ENCODE measurements at regions not wholly inside any gene's neighbourhood (a gene's known extent, or its start where the extent isn't known, plus 50 kb on each side); places are given as distances from the start of the nearest gene placed in this dataset.

DNA sequence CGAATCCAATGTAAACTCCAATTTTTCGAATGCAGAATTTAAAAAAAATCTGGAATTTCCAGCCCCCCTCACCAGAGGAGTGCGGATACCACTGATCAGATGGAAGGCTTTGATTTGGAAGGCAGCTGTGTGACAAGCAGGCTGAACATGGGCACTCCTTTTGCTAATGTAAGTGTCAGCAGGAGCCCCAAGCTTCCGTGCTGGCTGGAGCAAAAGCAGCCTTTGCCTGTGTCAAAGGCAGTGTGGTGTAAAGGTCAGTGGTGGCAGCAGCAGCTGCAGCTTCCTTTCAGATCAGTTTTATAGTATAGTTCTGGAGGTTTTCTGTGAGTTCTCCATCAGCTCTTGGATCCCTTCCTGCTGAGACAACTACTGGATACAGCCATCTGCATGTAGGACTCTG, 259.9 kb downstream of the CTH start:
- DNase-seq: no peak
- no peaks in the 10 kb centered on the region for H3K27me3 Mint-ChIP-seq
- H3K9me3 Mint-ChIP-seq: no peaks in the 10 kb centered on the region
- CTCF ChIA-PET: no interaction called here
- H3K4me3 Mint-ChIP-seq: no peak overlapping the region
- H3K4me1 Mint-ChIP-seq: no peaks in the 10 kb centered on the region
- no peaks in the 10 kb centered on the region for H3K36me3 Mint-ChIP-seq
- H3K27ac Mint-ChIP-seq: no peak overlapping the region

DNA sequence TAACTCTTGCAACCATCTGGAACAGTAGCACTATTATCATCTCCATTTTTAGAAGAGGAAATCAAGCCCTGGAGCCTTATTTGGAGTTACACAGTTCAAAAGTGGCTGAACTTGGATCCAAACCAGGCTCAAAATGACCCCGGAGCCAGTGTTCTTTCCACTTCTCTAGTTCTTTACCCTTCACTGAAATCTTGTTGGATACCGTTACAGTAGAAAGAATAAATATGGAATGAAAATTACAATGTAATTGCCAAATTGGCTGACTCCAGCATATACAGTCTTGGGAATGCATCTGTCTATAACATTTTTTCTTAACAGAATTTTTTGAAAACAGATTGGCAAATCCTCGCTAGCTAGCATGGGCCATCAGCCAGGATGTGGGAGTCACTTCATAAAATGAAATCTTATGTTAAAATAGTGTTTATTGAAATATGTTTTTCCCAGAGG, 261.4 kb downstream of the CTH start:
- H3K27me3 Mint-ChIP-seq: no peaks in the 10 kb centered on the region
- H3K36me3 Mint-ChIP-seq: no peaks in the 10 kb centered on the region
- no peak overlapping the region for H3K4me3 Mint-ChIP-seq
- no peaks in the 10 kb centered on the region for H3K9me3 Mint-ChIP-seq
- no peak for DNase-seq
- H3K4me1 Mint-ChIP-seq: no peaks in the 10 kb centered on the region
- CTCF ChIA-PET: no interaction called here
- H3K27ac Mint-ChIP-seq: no peak overlapping the region

DNA sequence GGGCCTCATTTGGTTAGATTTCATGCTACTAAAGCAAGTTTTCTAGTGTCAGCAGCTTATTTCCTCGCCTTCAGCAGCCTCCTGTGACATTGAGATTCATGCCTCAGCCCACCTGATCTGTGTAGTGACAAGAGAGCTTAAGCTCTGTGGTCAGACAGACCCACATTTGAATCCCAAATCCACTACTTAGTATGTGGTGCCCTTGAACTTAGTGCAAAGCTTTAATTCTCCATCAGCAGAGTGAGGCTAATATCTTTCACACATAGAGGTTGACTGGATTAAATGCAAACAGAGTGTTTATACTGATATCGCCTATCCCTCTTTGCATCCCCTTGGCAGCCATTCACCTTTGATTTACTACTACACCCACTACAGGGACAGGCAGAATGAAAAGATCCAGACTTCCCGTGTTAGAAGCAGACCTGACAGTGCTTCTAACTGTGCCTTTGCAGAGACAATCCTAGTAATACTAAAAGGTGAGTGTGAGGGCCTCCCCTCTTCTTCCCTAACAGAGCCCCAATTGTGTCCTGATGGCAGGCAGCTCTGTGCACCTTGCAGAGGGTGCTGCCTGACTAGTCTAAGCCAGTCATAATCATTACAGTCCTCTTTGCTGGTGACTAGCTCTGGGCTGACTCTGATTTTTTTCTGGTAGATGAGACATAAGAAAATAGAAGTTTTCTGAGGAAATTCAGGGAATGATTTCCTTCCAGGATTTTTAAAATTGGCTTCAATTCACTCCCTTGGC, 264.0 kb downstream of the CTH start:
- H3K4me1 Mint-ChIP-seq: no peaks in the 10 kb centered on the region
- no peaks in the 10 kb centered on the region for H3K36me3 Mint-ChIP-seq
- no peak overlapping the region for H3K4me3 Mint-ChIP-seq
- no peaks in the 10 kb centered on the region for H3K9me3 Mint-ChIP-seq
- no peak overlapping the region for H3K27ac Mint-ChIP-seq
- no peaks in the 10 kb centered on the region for H3K27me3 Mint-ChIP-seq
- CTCF ChIA-PET: no interaction called here
- DNase-seq: no peak

DNA sequence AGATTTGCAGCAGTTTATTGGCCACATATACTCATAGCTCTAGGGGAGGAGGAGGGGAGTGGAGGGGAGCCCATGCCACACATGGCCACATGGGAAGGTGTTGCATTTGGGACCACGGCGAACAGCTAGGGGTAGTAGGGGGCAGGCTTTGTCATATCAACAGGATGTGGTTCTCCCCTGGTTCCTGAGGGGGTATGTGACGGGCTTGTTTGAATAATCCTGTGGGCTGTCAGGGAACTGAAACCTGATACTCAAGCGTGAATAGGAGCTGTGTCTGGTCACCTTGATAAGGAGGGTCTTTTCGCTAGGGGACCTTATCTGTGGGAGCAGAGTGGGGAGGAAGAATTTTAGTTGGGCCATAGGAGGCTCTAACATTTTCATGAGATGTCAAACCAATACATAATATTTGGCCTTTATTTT, 264.7 kb downstream of the CTH start:
- DNase-seq: no peak
- Mint-ChIP-seq H3K4me1 (no peaks in the 10 kb centered on the region), H3K4me3 (no peak overlapping the region), H3K27ac (no peak overlapping the region), H3K27me3 (no peaks in the 10 kb centered on the region), H3K36me3 (no peaks in the 10 kb centered on the region), H3K9me3 (no peaks in the 10 kb centered on the region)
- CTCF ChIA-PET: no interaction called here

DNA sequence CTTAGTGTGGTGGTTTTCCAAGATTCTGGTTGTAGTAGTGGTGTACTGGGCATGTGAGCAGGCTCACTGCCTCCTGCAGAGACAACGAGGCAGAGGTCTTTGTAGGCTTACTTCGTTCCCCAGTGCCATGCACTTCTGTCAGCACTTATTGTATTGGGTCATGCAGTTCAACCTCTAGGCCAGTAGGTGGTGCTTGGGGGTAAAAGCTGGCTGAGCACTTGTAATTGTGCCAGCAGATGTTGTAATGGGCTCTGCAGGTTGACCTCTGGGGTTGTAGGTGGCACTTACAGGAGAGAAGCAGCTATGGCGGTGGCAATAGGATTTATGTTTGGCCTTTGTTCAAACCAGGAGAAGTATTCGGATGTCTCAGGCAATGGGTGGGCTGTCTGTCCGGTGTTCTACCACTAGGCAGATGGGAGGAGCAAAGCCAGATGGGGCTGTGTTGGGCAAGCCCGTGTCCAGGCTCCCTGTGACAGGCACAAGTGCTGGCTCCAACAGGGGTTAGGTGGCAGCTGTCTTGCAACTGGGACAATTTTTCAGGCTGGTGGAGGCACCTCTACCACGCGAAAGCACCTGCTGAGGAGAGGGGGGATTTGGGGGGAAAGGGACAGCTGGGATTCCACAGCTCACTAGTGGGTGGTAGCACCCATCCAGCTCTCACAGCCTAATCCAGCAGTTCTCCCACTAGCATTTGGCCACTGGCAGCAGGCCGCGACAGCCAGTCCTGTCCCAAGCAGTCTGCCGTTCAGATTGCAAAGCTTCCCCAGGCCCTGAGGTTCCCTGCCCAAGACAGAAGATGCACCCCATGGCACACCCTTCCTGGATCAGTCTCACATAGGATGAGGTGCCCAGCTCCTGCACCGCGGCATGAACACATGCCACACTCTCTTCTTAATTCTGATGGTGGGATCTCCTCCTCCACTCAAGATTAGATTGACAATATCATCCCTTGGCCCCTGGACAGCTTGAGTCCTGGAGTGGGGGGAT, 274.5 kb downstream of the CTH start:
- Mint-ChIP-seq H3K36me3 (no peaks in the 10 kb centered on the region), H3K27ac (no peak overlapping the region), H3K9me3 (no peaks in the 10 kb centered on the region), H3K4me1 (no peaks in the 10 kb centered on the region), H3K4me3 (no peak overlapping the region), H3K27me3 (peaks cover 5% of the 10 kb centered on the region)
- CTCF ChIA-PET: interaction anchor here (0.8 to 4.4 kb wide), 4 partner anchors 26 to 1353 kb away, joined by 3 to 28 read pairs (median 4); no protein-coding TSS in a partner anchor
- DNase-seq: peak; percentile 57

DNA sequence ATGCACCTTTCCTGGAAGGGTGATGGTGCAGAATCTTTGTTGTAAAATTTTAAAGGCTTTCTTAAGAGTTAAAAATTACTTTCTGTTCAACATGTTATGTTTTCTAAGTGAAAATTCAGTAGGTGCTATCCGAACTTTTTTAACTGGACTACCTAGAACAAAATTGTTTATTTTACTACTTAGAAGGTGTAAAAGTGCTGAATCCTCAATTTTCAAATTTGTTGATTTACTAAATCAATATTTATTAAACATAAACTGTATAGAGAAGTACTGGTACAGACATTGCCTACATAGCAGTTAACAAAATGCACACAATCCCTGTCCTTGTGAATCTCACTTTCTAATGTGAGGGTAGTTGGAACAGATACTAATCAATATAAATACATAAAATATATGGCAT, 277.5 kb downstream of the CTH start:
- no peak for DNase-seq
- CTCF ChIA-PET: no interaction called here
- H3K4me3 Mint-ChIP-seq: no peak overlapping the region
- H3K27ac Mint-ChIP-seq: no peak overlapping the region
- H3K4me1 Mint-ChIP-seq: no peaks in the 10 kb centered on the region
- H3K27me3 Mint-ChIP-seq: peaks cover 5% of the 10 kb centered on the region
- H3K36me3 Mint-ChIP-seq: no peaks in the 10 kb centered on the region
- H3K9me3 Mint-ChIP-seq: no peaks in the 10 kb centered on the region

- no peak for DNase-seq
- Mint-ChIP-seq H3K4me3 (no peak overlapping the region), H3K27ac (no peak overlapping the region), H3K27me3 (peaks cover 6% of the 10 kb centered on the region), H3K36me3 (no peaks in the 10 kb centered on the region), H3K9me3 (no peaks in the 10 kb centered on the region), H3K4me1 (no peaks in the 10 kb centered on the region)
- CTCF ChIA-PET: no interaction called here
Measured at GRCh38 chr1:70706381-70707037, 295.4 kb downstream of the CTH start.

- CTCF ChIA-PET: no interaction called here
Measured at GRCh38 chr1:70707214-70707613, 296.1 kb downstream of the CTH start.

DNA sequence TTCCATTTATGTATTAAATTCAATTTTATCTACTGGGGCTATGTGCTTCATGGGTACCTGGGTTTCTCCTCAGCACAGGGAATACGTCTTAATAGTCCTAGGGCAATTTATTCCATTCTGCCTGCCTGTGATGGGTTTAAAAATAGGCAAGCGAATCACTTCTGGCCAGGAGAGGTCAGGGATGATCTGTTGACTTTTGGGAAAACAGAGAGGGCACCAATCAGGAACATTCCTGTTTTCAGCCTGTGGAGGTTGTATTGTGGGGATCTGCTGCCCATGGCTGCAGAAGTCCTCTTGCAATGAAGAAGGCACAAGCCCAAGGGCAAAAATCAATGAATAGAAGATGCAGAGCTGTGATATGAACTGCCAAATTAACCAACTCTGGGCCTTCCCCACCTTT, 303.1 kb downstream of the CTH start:
- CTCF ChIA-PET: no interaction called here
- Mint-ChIP-seq H3K9me3 (no peaks in the 10 kb centered on the region), H3K4me1 (no peaks in the 10 kb centered on the region), H3K4me3 (no peak overlapping the region), H3K27ac (no peak overlapping the region), H3K36me3 (no peaks in the 10 kb centered on the region), H3K27me3 (no peaks in the 10 kb centered on the region)
- DNase-seq: no peak

More at GRCh38 chr1:70707214-70707613, 296.1 kb downstream of the CTH start:
- Mint-ChIP-seq H3K27ac (no peak overlapping the region), H3K4me1 (no peaks in the 10 kb centered on the region), H3K27me3 (peaks cover 6% of the 10 kb centered on the region), H3K4me3 (no peak overlapping the region), H3K36me3 (no peaks in the 10 kb centered on the region), H3K9me3 (no peaks in the 10 kb centered on the region)
- DNase-seq: no peak

DNA sequence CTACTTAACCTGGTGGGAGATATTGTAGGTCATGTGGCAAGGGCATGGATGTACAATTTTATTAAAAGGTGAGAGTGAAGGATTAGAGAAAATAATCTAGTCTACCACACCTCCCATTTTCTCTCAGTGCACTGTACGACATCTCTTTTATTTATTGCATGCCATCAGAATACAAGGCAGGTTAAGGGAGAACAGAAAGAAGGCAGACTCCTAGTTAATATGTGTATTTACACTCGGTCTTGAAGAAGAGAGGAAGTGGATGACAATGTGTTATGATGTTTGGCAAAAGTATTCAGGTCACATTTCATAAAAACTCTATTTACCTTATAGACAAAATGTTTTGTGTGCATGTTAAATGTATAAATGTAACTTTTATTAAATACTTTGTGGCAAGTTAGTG, 306.1 kb downstream of the CTH start:
- no peak overlapping the region for H3K27ac Mint-ChIP-seq
- H3K4me3 Mint-ChIP-seq: no peak overlapping the region
- H3K27me3 Mint-ChIP-seq: no peaks in the 10 kb centered on the region
- no peaks in the 10 kb centered on the region for H3K9me3 Mint-ChIP-seq
- no peaks in the 10 kb centered on the region for H3K36me3 Mint-ChIP-seq
- H3K4me1 Mint-ChIP-seq: no peaks in the 10 kb centered on the region
- DNase-seq: no peak
- CTCF ChIA-PET: no interaction called here

DNA sequence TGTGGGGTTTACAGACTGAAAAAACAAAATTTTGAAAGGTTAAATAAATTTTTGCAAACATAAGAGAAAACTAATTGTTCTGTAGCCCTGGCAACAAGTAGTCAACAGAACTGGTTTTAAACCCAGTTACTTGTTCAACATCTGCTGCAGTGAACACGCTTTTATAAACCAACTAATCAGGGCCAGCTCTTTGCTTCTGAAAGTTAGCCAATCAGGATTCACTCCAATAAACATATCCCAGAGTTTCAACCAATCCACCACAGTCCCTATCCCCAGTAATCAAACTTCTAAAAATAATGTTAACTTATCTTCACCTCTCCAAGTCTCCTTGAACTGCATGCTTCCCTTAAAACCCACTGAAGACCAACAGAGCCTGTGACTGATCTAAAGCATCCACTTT, 306.6 kb downstream of the CTH start:
- CTCF ChIA-PET: no interaction called here
- Mint-ChIP-seq H3K36me3 (no peaks in the 10 kb centered on the region), H3K27me3 (no peaks in the 10 kb centered on the region), H3K9me3 (no peaks in the 10 kb centered on the region), H3K4me3 (no peak overlapping the region), H3K4me1 (no peaks in the 10 kb centered on the region), H3K27ac (no peak overlapping the region)
- DNase-seq: no peak

GRCh38 chr1:70718086-70718630, 307.1 kb downstream of the CTH start:
- Mint-ChIP-seq H3K9me3 (no peaks in the 10 kb centered on the region), H3K4me3 (no peak overlapping the region), H3K36me3 (no peaks in the 10 kb centered on the region), H3K27ac (no peak overlapping the region), H3K27me3 (no peaks in the 10 kb centered on the region), H3K4me1 (no peaks in the 10 kb centered on the region)
- CTCF ChIA-PET: no interaction called here
- DNase-seq: no peak

- H3K36me3 Mint-ChIP-seq: no peaks in the 10 kb centered on the region
- CTCF ChIA-PET: no interaction called here
- H3K27me3 Mint-ChIP-seq: no peaks in the 10 kb centered on the region
- H3K4me3 Mint-ChIP-seq: no peak overlapping the region
- DNase-seq: no peak
- no peak overlapping the region for H3K27ac Mint-ChIP-seq
- H3K9me3 Mint-ChIP-seq: no peaks in the 10 kb centered on the region
- no peaks in the 10 kb centered on the region for H3K4me1 Mint-ChIP-seq
Measured at GRCh38 chr1:70719154-70719553, 308.1 kb downstream of the CTH start.

DNA sequence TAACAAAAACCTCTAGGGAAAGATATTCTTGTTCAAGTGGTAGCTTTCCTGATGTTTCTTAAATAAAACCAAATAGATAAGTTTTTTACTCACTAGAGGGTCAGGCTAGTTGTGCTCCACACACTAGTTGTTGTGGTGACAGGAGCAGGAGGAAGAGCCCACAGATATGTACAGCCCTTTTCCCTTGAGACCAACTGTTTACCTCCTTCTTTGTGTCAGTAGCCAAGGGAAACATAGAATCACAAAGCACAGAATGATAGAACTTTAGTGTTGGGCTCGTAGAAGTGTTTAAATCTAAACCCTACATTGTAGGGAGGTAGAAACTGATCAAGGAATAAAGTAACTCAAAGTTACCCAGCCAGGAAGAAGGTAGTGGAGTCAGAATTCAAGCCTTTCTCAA, 309.0 kb downstream of the CTH start:
- H3K9me3 Mint-ChIP-seq: peaks cover 4% of the 10 kb centered on the region
- no peak for DNase-seq
- CTCF ChIA-PET: no interaction called here
- no peak overlapping the region for H3K27ac Mint-ChIP-seq
- no peaks in the 10 kb centered on the region for H3K4me1 Mint-ChIP-seq
- no peaks in the 10 kb centered on the region for H3K36me3 Mint-ChIP-seq
- no peak overlapping the region for H3K4me3 Mint-ChIP-seq
- H3K27me3 Mint-ChIP-seq: no peaks in the 10 kb centered on the region
